Vagina (tissue), 2 donors: ENCODE measurements at regions not wholly inside any gene's neighbourhood (a gene's known extent, or its start where the extent isn't known, plus 50 kb on each side); places are given as distances from the start of the nearest gene placed in this dataset.

ENCODE experiments used
- DNase-seq, 2 donors: peaks; one replicate each; pipeline ENCODE4 v3.0.0-alpha.2; 2017; ENCODE audit errors: extremely low spot score in 2 of 2
- H3K27ac ChIP-seq: fragments of 200-600 bp; sonication (generic); one replicate; pipeline ENCODE4 v1.5.1; 2019
- H3K27me3 ChIP-seq: fragments of 200-600 bp; sonication (generic); one replicate; pipeline ENCODE4 v1.5.1; 2019
- H3K36me3 ChIP-seq, 2 donors: fragments of 200-600 bp; sonication (generic); one replicate each; pipeline ENCODE4 v1.5.1; 2017 to 2019
- H3K4me1 ChIP-seq: fragments of 200-600 bp; sonication (generic); one replicate; pipeline ENCODE4 v1.5.1; 2019
- H3K4me3 ChIP-seq, 2 donors: fragments of 200-600 bp; sonication (generic); 1 replicate in 1 of 2; 2 replicates in 1 of 2; pipeline ENCODE4 v1.5.1; 2016 to 2019
- H3K9me3 ChIP-seq: fragments of 200-600 bp; sonication (generic); one replicate; pipeline ENCODE4 v1.5.1; 2019
- CTCF ChIP-seq, 3 experiments: fragments of 450-650 bp in 2 of 3; fragments of 200-600 bp in 1 of 3; sonication (generic) in 1 of 3; IDR thresholded peaks; one replicate each; pipeline ENCODE4 v1.5.1; 2017 to 2019; ENCODE audit warnings: antibody characterized with exemption in 3 of 3, mild to moderate bottlenecking in 2 of 3, moderate library complexity in 2 of 3
- POLR2A ChIP-seq, 2 donors: fragments of 450-650 bp; IDR thresholded peaks; one replicate each; pipeline ENCODE4 v1.6.1; 2017; ENCODE audit warnings: antibody characterized with exemption in 2 of 2, mild to moderate bottlenecking in 2 of 2, moderate library complexity in 2 of 2
- POLR2AphosphoS5 ChIP-seq, 2 donors: sonication (generic); formaldehyde crosslinking; IDR thresholded peaks; one replicate each; pipeline ENCODE4 v1.9.0; 2017; ENCODE audit warnings: antibody characterized with exemption in 2 of 2, mild to moderate bottlenecking in 2 of 2, low read depth in 1 of 2; ENCODE audit not compliant: insufficient read depth in 1 of 2
- intact Hi-C: fragments of 100-400 bp; cut with DNase I; formaldehyde crosslinking; loops from one replicate; pipeline ENCODE4 v1.15.1; 2023

- no peak overlapping the region for H3K27ac ChIP-seq
- no peaks in the 10 kb centered on the region for H3K36me3 ChIP-seq
- H3K4me3 ChIP-seq = no peak overlapping the region
- DNase-seq = no peak
- TF ChIP-seq POLR2A (IDR thresholded peaks at IDR 0.05) (no peak), CTCF (IDR thresholded peaks at IDR 0.05) (no peak), POLR2AphosphoS5 (IDR thresholded peaks at IDR 0.05; ENCODE audit: insufficient read depth in 1 of 2, low read depth in 1 of 2) (no peak)
- intact Hi-C loops = no loop called here
- H3K9me3 ChIP-seq = no peaks in the 10 kb centered on the region
- H3K27me3 ChIP-seq = no peaks in the 10 kb centered on the region
- no peaks in the 10 kb centered on the region for H3K4me1 ChIP-seq
These were observed 358.0 kb downstream of the FGF9 start for GRCh38 chr13:22028831-22029230.

- H3K27ac ChIP-seq = peak overlapping the region; percentile 9
- TF ChIP-seq CTCF (IDR thresholded peaks at IDR 0.05) = no peak
- no peak for TF ChIP-seq POLR2AphosphoS5 (IDR thresholded peaks at IDR 0.05; ENCODE audit: insufficient read depth in 1 of 2, low read depth in 1 of 2)
- no peak for TF ChIP-seq POLR2A (IDR thresholded peaks at IDR 0.05)
- H3K9me3 ChIP-seq = no peaks in the 10 kb centered on the region
- no peaks in the 10 kb centered on the region for H3K36me3 ChIP-seq
- intact Hi-C loops = no loop called here
- H3K4me3 ChIP-seq = no peak overlapping the region
- no peaks in the 10 kb centered on the region for H3K27me3 ChIP-seq
- DNase-seq = peak in 1 of 2 donors; percentile 79
- H3K4me1 ChIP-seq = no peaks in the 10 kb centered on the region
These were observed 359.4 kb downstream of the FGF9 start for GRCh38 chr13:22030321-22030720.

GRCh38 chr13:22031702-22032286 lies 360.9 kb downstream of the FGF9 start:
- H3K27me3 ChIP-seq = no peaks in the 10 kb centered on the region
- no peaks in the 10 kb centered on the region for H3K36me3 ChIP-seq
- DNase-seq = no peak
- H3K4me1 ChIP-seq = no peaks in the 10 kb centered on the region
- TF ChIP-seq POLR2A (IDR thresholded peaks at IDR 0.05) = no peak
- no peak for TF ChIP-seq POLR2AphosphoS5 (IDR thresholded peaks at IDR 0.05; ENCODE audit: insufficient read depth in 1 of 2, low read depth in 1 of 2)
- no peak for TF ChIP-seq CTCF (IDR thresholded peaks at IDR 0.05)
- H3K4me3 ChIP-seq = no peak overlapping the region
- H3K9me3 ChIP-seq = no peaks in the 10 kb centered on the region
- H3K27ac ChIP-seq = no peak overlapping the region
- intact Hi-C loops = no loop called here

GRCh38 chr13:22032905-22033304 lies 362.0 kb downstream of the FGF9 start:
- TF ChIP-seq POLR2AphosphoS5 (IDR thresholded peaks at IDR 0.05; ENCODE audit: insufficient read depth in 1 of 2, low read depth in 1 of 2) (no peak), CTCF (IDR thresholded peaks at IDR 0.05) (no peak), POLR2A (IDR thresholded peaks at IDR 0.05) (no peak)
- Histone ChIP-seq H3K27me3 (no peaks in the 10 kb centered on the region), H3K4me1 (no peaks in the 10 kb centered on the region), H3K4me3 (no peak overlapping the region), H3K9me3 (no peaks in the 10 kb centered on the region), H3K36me3 (no peaks in the 10 kb centered on the region), H3K27ac (no peak overlapping the region)
- intact Hi-C loops = no loop called here
- DNase-seq = no peak

- H3K9me3 ChIP-seq = no peaks in the 10 kb centered on the region
- no peak overlapping the region for H3K4me3 ChIP-seq
- H3K4me1 ChIP-seq = no peaks in the 10 kb centered on the region
- no peak for DNase-seq
- H3K27ac ChIP-seq = no peak overlapping the region
- TF ChIP-seq POLR2A (IDR thresholded peaks at IDR 0.05) (no peak), POLR2AphosphoS5 (IDR thresholded peaks at IDR 0.05; ENCODE audit: insufficient read depth in 1 of 2, low read depth in 1 of 2) (no peak), CTCF (IDR thresholded peaks at IDR 0.05) (no peak)
- intact Hi-C loops = no loop called here
- H3K36me3 ChIP-seq = no peaks in the 10 kb centered on the region
- H3K27me3 ChIP-seq = no peaks in the 10 kb centered on the region
These were observed 369.1 kb downstream of the FGF9 start for GRCh38 chr13:22039961-22040360.
